ENCODE measurements at regions not wholly inside any gene's neighbourhood (a gene's known extent, or its start where the extent isn't known, plus 50 kb on each side); places are given as distances from the start of the nearest gene placed in this dataset.

GRCh38 chr9:105117234-105117633 is 127.2 kb upstream of the SLC44A1 start:
- TF ChIP-seq CTCF (IDR thresholded peaks at IDR 0.05; ENCODE audit: low read length): no peak
- TF ChIP-seq EZH2 (IDR thresholded peaks at IDR 0.05; ENCODE audit: borderline replicate concordance, low read length): no peak
